NCI-H2196 (cell line): ENCODE measurements at regions not wholly inside any gene's neighbourhood (a gene's known extent, or its start where the extent isn't known, plus 50 kb on each side); places are given as distances from the start of the nearest gene placed in this dataset.
"Not testable (repeated sequence)": the region's sequence is repeated elsewhere in the genome, so short reads cannot be mapped to it uniquely, and the experiment has no call there.

Experiments used
- DNase-seq: peaks from one replicate; lab custom pipeline; 2025; ENCODE audit not compliant: unreplicated experiment; lab: John Stamatoyannopoulos, UW

DNA sequence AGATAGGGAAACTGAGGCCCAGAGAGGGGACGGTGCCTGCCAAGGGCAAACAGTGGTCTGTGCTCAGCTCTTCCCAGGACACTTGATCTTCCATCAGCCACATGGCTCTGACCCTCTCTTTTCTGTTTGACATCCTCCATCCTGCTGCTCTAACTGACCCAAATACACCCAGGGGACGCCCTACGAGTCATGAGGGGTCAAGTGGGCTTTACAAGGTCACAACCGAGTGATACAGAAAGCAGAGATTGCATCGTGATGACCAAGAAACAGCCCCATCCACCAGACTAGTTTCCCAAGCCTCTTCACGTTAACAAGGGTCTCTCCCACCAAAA, 131.2 kb upstream of the UNC5B start:
- DNase-seq: no peak

DNA sequence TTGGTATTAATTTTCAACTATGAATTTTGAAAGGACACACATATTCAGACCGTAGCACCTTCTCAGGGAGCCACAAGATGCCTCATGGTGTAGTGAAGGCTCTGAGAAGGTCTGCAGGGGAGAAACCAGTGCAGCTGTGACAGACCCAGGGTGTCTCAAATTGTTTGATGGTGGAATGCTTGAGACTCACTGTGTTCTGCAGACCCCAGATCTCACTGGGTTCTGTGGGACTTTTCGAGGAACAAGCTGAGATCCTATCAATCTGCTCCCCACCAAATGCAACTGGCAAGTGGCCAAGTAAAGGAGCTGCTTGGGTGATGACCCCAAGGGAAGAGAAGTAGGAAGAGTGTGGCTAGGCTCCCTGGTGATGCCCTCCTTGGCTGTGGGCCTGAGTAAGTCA, 130.5 kb upstream of the UNC5B start:
- no peak for DNase-seq

- no peak for DNase-seq
Observed at GRCh38 chr10:71082960-71083715, 129.2 kb upstream of the UNC5B start.

DNA sequence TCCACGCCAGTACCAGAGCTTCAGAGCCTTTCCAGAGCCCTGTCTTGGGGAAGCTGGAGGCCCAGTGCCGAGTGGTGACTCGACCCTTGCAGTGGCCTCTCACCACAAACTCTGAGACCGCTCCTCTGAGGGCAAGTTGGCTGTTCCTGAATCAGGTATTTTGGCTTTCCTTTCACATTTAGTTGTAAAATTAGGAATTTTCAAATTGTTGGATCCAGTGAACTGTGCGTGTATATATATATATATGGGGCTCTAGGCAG, 128.7 kb upstream of the UNC5B start:
- DNase-seq: no peak

DNA sequence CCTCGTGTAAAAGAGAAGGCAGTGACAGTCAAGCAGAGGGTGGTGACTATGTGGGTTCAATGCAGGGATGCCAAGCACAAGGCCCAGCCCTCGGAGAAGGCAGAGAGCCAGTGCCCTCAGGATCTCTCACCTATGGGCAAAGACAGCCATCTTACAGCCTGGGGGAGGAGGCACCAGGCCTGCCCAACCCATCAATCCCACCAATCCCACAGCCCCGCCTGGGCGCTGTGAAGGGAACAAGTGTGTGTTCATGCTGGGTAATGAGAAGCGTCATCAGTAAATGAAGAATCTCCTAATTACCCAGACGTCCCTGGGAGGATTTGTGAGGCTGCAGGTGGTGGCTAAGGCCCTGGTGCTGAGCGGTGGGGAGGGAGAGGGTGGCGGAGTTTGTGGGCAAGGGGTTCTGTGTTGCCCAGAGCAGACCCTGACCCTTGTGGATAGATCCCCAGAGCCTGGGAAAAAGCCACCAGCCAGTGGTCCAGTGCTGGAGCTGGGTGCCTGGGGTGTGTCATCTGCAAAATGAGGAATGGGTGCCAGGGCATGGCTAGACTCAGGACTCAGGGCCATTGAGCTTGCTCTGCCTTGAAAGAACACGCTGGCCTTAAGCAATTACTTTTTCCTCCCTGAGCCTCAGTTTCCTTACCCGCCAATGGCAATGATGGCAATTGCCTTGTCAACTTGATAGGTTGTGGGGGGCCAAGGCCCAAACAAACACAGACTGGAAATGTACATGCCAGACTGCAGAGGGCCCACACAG, 128.1 kb upstream of the UNC5B start:
- DNase-seq: no peak

DNA sequence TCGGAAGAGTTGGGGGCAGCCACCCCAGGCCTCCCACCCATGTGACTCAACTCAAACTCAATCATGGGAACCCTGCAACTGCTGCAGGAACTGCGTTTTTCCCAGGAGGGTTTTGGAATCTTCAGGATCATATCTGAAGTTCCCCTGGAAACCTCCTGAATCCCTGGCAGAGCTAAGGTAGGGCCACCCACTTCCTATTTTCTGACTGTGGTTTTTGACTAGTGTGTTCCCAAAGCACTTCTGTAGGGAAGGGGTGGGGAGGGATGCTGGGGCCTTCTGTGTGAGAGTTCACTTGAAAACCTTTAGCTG, 127.6 kb upstream of the UNC5B start:
- DNase-seq: no peak

DNA sequence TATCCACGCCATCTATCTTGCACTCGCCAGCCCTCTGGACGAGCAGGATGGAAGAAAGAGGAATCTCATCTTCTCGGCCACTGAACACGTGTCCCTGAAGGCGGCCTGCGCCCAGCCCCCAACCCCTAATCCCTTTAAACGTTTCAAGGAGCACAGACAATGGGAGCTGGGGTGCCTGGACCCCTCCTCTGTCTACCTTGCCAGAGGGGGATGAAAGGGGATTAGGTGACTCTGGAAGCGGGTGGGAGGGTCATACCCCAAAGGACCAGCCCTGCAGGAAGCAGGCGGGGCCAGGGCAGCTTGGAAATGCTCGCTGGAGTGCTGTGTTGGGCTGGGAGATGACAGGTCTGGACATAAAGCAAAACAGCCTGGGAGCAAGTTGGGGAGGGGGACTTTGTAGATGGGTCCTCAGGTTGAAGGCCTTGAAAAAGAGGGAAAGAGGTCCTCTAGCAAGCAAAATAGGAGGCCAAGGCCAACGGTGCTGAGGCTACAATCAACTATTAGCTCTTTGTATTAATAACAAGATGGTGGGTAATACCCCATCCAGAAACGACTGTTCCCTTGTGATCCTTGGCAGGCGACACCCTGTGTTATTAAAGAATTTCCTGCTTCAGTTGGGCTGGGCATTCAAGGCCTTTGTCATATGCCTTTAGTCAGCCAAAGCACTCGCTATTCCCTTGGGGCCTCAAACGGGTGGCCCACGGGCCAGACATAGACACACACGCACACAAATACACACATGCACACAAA, 126.5 kb upstream of the UNC5B start:
- DNase-seq: no peak

- no peak for DNase-seq
Observed at GRCh38 chr10:71086439-71087080, 125.8 kb upstream of the UNC5B start.

- DNase-seq: no peak
Observed at GRCh38 chr10:71087622-71088021, 124.7 kb upstream of the UNC5B start.

- DNase-seq: no peak
Observed at GRCh38 chr10:71088054-71088453, 124.3 kb upstream of the UNC5B start.

DNA sequence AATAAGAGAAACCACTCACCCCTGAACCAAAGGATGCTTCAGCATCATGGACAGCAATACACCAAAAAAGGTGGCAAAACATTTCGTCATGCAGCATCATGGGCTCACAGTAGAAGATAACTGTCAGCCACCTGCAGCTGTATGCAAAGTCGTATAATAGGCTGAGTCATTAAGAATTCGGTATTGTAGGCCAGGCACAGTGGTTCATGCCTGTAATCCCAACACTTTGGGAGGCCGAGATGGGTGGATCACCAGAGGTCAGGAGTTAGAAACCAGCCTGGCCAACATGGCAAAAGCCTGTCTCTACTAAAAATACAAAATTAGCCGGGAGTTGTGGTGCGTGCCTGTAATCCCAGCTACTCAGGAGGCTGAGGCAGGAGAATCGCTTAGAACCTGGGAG, 123.8 kb upstream of the UNC5B start:
- DNase-seq: not testable (repeated sequence)

GRCh38 chr10:71089162-71089561, 123.2 kb upstream of the UNC5B start:
- DNase-seq: no peak

DNA sequence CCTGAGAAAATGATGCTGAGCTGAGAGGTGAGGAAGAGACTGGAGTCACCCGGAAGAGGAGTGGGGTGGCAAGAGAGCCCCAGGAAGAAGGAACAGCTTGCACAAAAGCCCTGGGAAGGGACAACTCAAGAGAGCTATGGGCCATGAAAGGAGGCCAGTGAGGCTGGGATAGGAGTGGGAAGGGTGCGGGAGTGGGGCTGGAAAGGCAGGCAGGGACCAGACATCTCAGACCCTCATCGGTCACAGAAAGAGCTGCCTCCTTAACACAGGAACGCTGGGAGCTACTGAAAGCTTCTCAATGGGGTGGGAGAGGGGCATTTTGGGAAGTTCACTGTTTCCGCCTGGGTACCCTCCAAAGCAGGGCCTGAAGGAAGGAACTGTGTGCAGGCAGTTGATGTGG, 122.0 kb upstream of the UNC5B start:
- DNase-seq: no peak

- DNase-seq: no peak
Observed at GRCh38 chr10:71090801-71091200, 121.6 kb upstream of the UNC5B start.

DNA sequence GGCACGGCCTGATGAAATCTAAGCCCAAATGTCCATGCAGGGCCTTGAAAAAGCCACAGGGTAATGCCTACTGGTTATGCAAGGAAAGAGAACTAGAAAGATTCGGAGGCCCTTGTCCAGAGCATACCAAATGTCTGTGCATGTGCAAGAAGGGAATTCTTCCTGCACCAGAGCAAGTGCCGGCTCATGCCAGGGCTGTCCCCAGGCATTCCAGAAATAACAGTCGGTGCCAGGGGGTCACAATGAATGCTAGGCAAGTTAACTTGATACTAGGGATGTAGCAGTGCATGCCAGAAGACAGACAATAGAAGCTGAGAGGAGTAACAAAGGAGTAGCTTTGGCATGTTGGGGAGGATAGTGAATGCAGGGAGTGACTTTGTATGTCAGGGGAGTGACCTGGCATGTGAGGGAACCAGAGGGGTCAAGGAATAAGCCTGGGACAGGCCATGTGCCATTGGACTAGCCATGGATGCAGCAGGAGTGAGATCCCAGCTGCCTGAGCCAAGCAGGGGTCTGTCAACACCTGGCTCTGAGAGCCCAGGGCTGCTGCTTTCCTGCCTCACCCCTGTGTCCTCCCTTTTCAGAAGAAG, 119.5 kb upstream of the UNC5B start:
- DNase-seq: no peak

DNA sequence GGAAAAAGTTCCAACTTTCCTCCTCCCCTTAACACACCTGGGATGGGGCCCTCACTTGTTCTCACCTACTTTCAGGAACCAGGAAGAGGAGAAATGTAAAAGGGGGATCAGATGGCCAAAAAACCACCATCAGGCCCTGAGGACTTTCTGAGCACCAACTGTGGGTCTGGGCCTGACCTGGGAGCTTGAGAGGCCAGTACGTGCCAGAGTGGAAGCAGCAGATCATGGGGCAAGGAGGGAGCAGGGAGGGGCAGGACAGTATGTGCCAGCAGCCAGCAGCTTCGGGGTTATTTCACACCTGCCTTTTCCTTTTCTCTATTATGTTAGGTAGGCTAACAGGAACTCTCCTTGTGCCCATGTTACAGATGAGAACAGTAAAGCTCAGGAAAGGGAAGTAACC, 118.8 kb upstream of the UNC5B start:
- DNase-seq: no peak

- no peak for DNase-seq
Observed at GRCh38 chr10:71094712-71095390, 117.5 kb upstream of the UNC5B start.

GRCh38 chr10:71099731-71100361, 112.5 kb upstream of the UNC5B start:
- DNase-seq: no peak

GRCh38 chr10:71103961-71104360, 108.4 kb upstream of the UNC5B start:
- DNase-seq: no peak

GRCh38 chr10:71106151-71106550, 106.2 kb upstream of the UNC5B start:
- DNase-seq: not testable (repeated sequence)

DNA sequence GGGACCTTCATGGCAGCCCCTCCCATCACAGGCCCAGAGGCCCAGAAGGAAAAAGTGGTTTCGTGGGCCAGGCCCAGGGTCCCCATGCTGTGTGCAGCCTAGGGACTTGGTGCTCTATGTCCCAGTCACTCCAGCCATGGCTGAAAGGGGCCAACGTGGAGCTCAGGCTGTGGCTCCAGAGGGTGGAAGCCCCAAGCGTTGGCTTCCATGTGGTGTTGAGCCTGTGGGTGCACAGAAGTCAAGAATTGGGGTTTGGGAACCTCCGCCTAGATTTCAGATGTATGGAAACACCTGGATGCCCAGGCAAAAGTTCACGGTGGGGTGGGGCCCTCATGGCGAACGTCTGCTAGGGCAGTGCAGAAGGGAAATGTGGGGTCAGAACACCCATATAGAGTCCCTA, 105.3 kb upstream of the UNC5B start:
- not testable (repeated sequence) for DNase-seq
